ENCODE measurements at regions not wholly inside any gene's neighbourhood (a gene's known extent, or its start where the extent isn't known, plus 50 kb on each side); places are given as distances from the start of the nearest gene placed in this dataset.

- DNase-seq (ENCODE audit: unreplicated experiment) = no peak
- H3K27ac Mint-ChIP-seq (ENCODE audit: low read depth, unreplicated experiment) = no peak overlapping the region
- intact Hi-C loops (cut with micrococcal nuclease) = no loop called here
- H3K4me1 Mint-ChIP-seq (ENCODE audit: insufficient read depth, unreplicated experiment) = no peaks in the 10 kb centered on the region
- no peaks in the 10 kb centered on the region for H3K27me3 Mint-ChIP-seq (ENCODE audit: insufficient read depth, unreplicated experiment)
- H3K4me3 Mint-ChIP-seq (ENCODE audit: unreplicated experiment) = no peak overlapping the region
- ChIA-PET POLR2A (no interaction called here), CTCF (interaction anchor here (0.6 kb wide), 1 partner anchor 25 kb away, joined by 3 read pairs; no protein-coding TSS in a partner anchor)
- H3K9me3 Mint-ChIP-seq (ENCODE audit: unreplicated experiment) = no peaks in the 10 kb centered on the region
- TF ChIP-seq CTCF (IDR thresholded peaks at IDR 0.05; ENCODE audit: unreplicated experiment) = no peak
- BruUV-seq (replicated peaks) = no TSS peak
- H3K36me3 Mint-ChIP-seq (ENCODE audit: insufficient read depth, unreplicated experiment) = no peaks in the 10 kb centered on the region
These were observed 1011.5 kb downstream of the PCDH19 start for GRCh38 chrX:99398545-99398944.

- no peaks in the 10 kb centered on the region for H3K9me3 Mint-ChIP-seq (ENCODE audit: unreplicated experiment)
- ChIA-PET POLR2A (no interaction called here), CTCF (interaction anchor here (0.6 kb wide), 1 partner anchor 26 kb away, joined by 3 read pairs; no protein-coding TSS in a partner anchor)
- TF ChIP-seq CTCF (IDR thresholded peaks at IDR 0.05; ENCODE audit: unreplicated experiment) = no peak
- no peak overlapping the region for H3K4me3 Mint-ChIP-seq (ENCODE audit: unreplicated experiment)
- no peaks in the 10 kb centered on the region for H3K4me1 Mint-ChIP-seq (ENCODE audit: insufficient read depth, unreplicated experiment)
- BruUV-seq (replicated peaks) = no TSS peak
- no peaks in the 10 kb centered on the region for H3K36me3 Mint-ChIP-seq (ENCODE audit: insufficient read depth, unreplicated experiment)
- intact Hi-C loops (cut with micrococcal nuclease) = no loop called here
- no peaks in the 10 kb centered on the region for H3K27me3 Mint-ChIP-seq (ENCODE audit: insufficient read depth, unreplicated experiment)
- H3K27ac Mint-ChIP-seq (ENCODE audit: low read depth, unreplicated experiment) = no peak overlapping the region
- no peak for DNase-seq (ENCODE audit: unreplicated experiment)
These were observed 1012.2 kb downstream of the PCDH19 start for GRCh38 chrX:99397879-99398278.

DNA sequence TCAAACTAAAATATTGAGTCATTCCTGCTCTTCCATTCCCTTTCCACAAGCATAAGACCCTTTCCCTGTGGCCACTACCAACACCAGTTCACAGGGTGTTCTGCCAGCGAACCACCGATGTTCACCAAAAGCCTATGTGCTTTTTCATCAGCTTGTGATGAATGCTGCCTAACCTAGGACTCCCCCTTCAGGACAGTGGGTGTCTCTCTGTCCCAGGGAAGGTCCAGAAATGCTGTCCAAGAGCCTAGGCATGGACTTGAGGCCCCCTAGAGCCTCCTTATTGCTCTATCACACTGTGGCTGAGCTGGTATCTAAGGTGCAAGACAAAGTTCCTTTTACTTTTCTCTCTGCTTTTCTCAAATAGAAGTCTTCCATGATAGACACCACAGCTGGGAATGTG is 1015.6 kb downstream of the PCDH19 start:
- Mint-ChIP-seq H3K9me3 (ENCODE audit: unreplicated experiment) (peaks cover 6% of the 10 kb centered on the region), H3K4me3 (ENCODE audit: unreplicated experiment) (no peak overlapping the region), H3K4me1 (ENCODE audit: insufficient read depth, unreplicated experiment) (no peaks in the 10 kb centered on the region), H3K27ac (ENCODE audit: low read depth, unreplicated experiment) (no peak overlapping the region), H3K36me3 (ENCODE audit: insufficient read depth, unreplicated experiment) (no peaks in the 10 kb centered on the region), H3K27me3 (ENCODE audit: insufficient read depth, unreplicated experiment) (no peaks in the 10 kb centered on the region)
- ChIA-PET CTCF (no interaction called here), POLR2A (no interaction called here)
- peak; percentile 41 for DNase-seq (ENCODE audit: unreplicated experiment)
- intact Hi-C loops (cut with micrococcal nuclease) = no loop called here
- no peak for TF ChIP-seq CTCF (IDR thresholded peaks at IDR 0.05; ENCODE audit: unreplicated experiment)
- no TSS peak for BruUV-seq (replicated peaks)

- Mint-ChIP-seq H3K27ac (ENCODE audit: low read depth, unreplicated experiment) (no peak overlapping the region), H3K4me3 (ENCODE audit: unreplicated experiment) (no peak overlapping the region), H3K4me1 (ENCODE audit: insufficient read depth, unreplicated experiment) (no peaks in the 10 kb centered on the region), H3K36me3 (ENCODE audit: insufficient read depth, unreplicated experiment) (no peaks in the 10 kb centered on the region), H3K27me3 (ENCODE audit: insufficient read depth, unreplicated experiment) (no peaks in the 10 kb centered on the region), H3K9me3 (ENCODE audit: unreplicated experiment) (no peaks in the 10 kb centered on the region)
- ChIA-PET POLR2A (interaction anchor here (0.6 kb wide), 1 partner anchor 41 kb away, joined by 3 read pairs; no protein-coding TSS in a partner anchor), CTCF (no interaction called here)
- no peak for DNase-seq (ENCODE audit: unreplicated experiment)
- intact Hi-C loops (cut with micrococcal nuclease) = no loop called here
- BruUV-seq (replicated peaks) = no TSS peak
- TF ChIP-seq CTCF (IDR thresholded peaks at IDR 0.05; ENCODE audit: unreplicated experiment) = no peak
These were observed 1025.3 kb downstream of the PCDH19 start for GRCh38 chrX:99384594-99385374.

Data from MCF 10A (cell line).